Endodermal cell (in vitro differentiated cells): ENCODE measurements at regions not wholly inside any gene's neighbourhood (a gene's known extent, or its start where the extent isn't known, plus 50 kb on each side); places are given as distances from the start of the nearest gene placed in this dataset.

Source experiments
- DNase-seq: peaks from one replicate; pipeline ENCODE4 v3.0.0-alpha.2; 2017
- H3K27ac ChIP-seq: 2 replicates; pipeline ENCODE4 v1.5.1; 2013; ENCODE audit warnings: mild to moderate bottlenecking, low read depth, low read length, moderate library complexity
- H3K27me3 ChIP-seq: 2 replicates; pipeline ENCODE4 v1.6.1; 2013; ENCODE audit warnings: mild to moderate bottlenecking, low read length, moderate library complexity; ENCODE audit not compliant: insufficient read depth, control insufficient read depth, poor library complexity, severe bottlenecking
- H3K36me3 ChIP-seq: 2 replicates; pipeline ENCODE4 v1.7.0; 2013; ENCODE audit warnings: mild to moderate bottlenecking, low read length, moderate library complexity; ENCODE audit not compliant: control insufficient read depth, insufficient read depth
- H3K4me1 ChIP-seq: one replicate; pipeline ENCODE4 v1.7.0; 2013; ENCODE audit warnings: low read length; ENCODE audit not compliant: control insufficient read depth, insufficient read depth
- H3K4me3 ChIP-seq: 2 replicates; pipeline ENCODE4 v1.5.1; 2013; ENCODE audit warnings: mild to moderate bottlenecking, low read length, moderate library complexity
- H3K9ac ChIP-seq: 2 replicates; pipeline ENCODE4 v1.6.1; 2013; ENCODE audit warnings: mild to moderate bottlenecking, low read length, moderate library complexity; ENCODE audit not compliant: poor library complexity, severe bottlenecking; ENCODE audit errors: extremely low read depth
- H3K9me3 ChIP-seq: 2 replicates; pipeline ENCODE4 v1.6.1; 2013; ENCODE audit warnings: mild to moderate bottlenecking, low read length, moderate library complexity; ENCODE audit not compliant: control insufficient read depth
- H3K27ac Mint-ChIP-seq: 2 replicates; pipeline ENCODE4 v1.8.0; 2020; ENCODE audit warnings: mixed read lengths
- H3K27me3 Mint-ChIP-seq: 2 replicates; pipeline ENCODE4 v1.8.0; 2021; ENCODE audit warnings: mild to moderate bottlenecking, mixed read lengths; ENCODE audit not compliant: insufficient read depth
- H3K36me3 Mint-ChIP-seq: 2 replicates; pipeline ENCODE4 v1.8.0; 2020; ENCODE audit warnings: low read depth, mixed read lengths
- H3K4me1 Mint-ChIP-seq: 2 replicates; pipeline ENCODE4 v1.8.0; 2020; ENCODE audit warnings: mixed read lengths
- H3K4me3 Mint-ChIP-seq: 2 replicates; pipeline ENCODE4 v1.8.0; 2020; ENCODE audit warnings: mild to moderate bottlenecking, moderate library complexity, mixed read lengths
- H3K9me3 Mint-ChIP-seq: 2 replicates; pipeline ENCODE4 v1.8.0; 2020; ENCODE audit warnings: mild to moderate bottlenecking, mixed read lengths
- WGBS, 2 experiments: methylation state at CpG; one replicate each; pipeline versions ENCODE4 v1.1.5 to v1.1.7; 2013; ENCODE audit warnings: missing lambda C conversion rate in 2 of 2, mixed read lengths in 1 of 2; ENCODE audit not compliant: insufficient coverage in 1 of 2, insufficient read length in 1 of 2; 5-methylcytosine and 5-hydroxymethylcytosine counted together
- TF ChIP-seq, protein P1 (sequence below): fragments of 200-600 bp; sonication (generic); conservative IDR thresholded peaks from 2 replicates; pipeline ENCODE4 v1.5.0; 2021; ENCODE audit warnings: antibody characterized with exemption, mild to moderate bottlenecking

DNA sequence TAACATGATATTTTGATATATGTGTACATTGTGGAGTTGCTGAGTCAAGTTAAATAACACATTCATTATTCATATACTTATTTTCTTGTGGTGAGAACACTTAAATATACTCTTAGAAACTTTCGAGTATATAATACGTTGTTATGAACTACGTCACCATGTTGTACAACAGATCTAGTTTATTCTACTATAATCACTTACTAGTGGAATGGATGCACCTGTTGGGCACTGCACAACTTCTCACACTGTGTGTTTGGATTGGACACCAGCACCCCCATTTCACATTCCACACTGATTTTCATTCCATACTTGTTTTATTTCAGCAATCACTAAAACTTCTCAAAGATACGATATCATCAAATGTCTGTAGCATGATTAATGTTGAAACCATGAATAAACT is 407.3 kb downstream of the RPS24 start:
- Histone ChIP-seq H3K27ac (no peak overlapping the region), H3K27me3 (no peaks in the 10 kb centered on the region), H3K9me3 (no peaks in the 10 kb centered on the region), H3K4me1 (peaks cover 20% of the 10 kb centered on the region), H3K9ac (no peak overlapping the region), H3K36me3 (no peaks in the 10 kb centered on the region), H3K4me3 (no peak overlapping the region)
- DNase-seq: no peak
- WGBS, 2 experiments: 96% methylated on average over 4 of the region's 4 CpGs
- H3K27me3 Mint-ChIP-seq: peaks cover 2% of the 10 kb centered on the region
- no peaks in the 10 kb centered on the region for H3K36me3 Mint-ChIP-seq
- H3K9me3 Mint-ChIP-seq: no peaks in the 10 kb centered on the region
- peaks cover 41% of the 10 kb centered on the region for H3K4me1 Mint-ChIP-seq
- TF ChIP-seq, protein P1, sequence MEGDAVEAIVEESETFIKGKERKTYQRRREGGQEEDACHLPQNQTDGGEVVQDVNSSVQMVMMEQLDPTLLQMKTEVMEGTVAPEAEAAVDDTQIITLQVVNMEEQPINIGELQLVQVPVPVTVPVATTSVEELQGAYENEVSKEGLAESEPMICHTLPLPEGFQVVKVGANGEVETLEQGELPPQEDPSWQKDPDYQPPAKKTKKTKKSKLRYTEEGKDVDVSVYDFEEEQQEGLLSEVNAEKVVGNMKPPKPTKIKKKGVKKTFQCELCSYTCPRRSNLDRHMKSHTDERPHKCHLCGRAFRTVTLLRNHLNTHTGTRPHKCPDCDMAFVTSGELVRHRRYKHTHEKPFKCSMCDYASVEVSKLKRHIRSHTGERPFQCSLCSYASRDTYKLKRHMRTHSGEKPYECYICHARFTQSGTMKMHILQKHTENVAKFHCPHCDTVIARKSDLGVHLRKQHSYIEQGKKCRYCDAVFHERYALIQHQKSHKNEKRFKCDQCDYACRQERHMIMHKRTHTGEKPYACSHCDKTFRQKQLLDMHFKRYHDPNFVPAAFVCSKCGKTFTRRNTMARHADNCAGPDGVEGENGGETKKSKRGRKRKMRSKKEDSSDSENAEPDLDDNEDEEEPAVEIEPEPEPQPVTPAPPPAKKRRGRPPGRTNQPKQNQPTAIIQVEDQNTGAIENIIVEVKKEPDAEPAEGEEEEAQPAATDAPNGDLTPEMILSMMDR: no peak
- H3K4me3 Mint-ChIP-seq: no peak overlapping the region
- H3K27ac Mint-ChIP-seq: no peak overlapping the region

DNA sequence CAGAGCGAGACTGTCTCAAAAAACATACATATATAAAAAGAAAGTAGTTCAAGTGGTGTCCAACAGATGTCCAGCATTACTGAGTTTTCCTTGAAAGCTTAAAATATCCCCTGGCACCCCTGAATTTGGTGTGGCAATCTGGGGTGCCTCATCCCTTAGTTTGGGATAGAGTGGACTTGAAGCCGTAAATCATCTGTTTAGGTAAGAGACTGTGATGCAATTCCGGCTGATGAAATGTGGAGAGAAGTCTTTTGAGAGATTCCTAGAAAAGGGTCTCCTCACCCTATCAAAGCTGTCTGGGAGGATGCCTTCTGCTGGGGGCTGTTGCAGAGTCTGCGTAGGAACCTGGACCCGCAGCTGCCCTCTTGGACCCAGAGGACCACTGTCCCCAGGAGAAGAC is 408.0 kb downstream of the RPS24 start:
- H3K9me3 ChIP-seq: no peaks in the 10 kb centered on the region
- TF ChIP-seq, protein P1: no peak
- DNase-seq: no peak
- no peak overlapping the region for H3K9ac ChIP-seq
- 91 to 100% methylated on average over 4 to 5 of the region's 5 CpGs for WGBS, 2 experiments
- H3K4me3 Mint-ChIP-seq: no peak overlapping the region
- no peaks in the 10 kb centered on the region for H3K27me3 ChIP-seq
- peaks cover 34% of the 10 kb centered on the region for H3K4me1 Mint-ChIP-seq
- H3K27ac Mint-ChIP-seq: no peak overlapping the region
- no peaks in the 10 kb centered on the region for H3K36me3 Mint-ChIP-seq
- no peaks in the 10 kb centered on the region for H3K36me3 ChIP-seq
- H3K4me3 ChIP-seq: no peak overlapping the region
- no peaks in the 10 kb centered on the region for H3K9me3 Mint-ChIP-seq
- H3K27ac ChIP-seq: no peak overlapping the region
- H3K4me1 ChIP-seq: peaks cover 14% of the 10 kb centered on the region
- H3K27me3 Mint-ChIP-seq: peaks cover 2% of the 10 kb centered on the region

DNA sequence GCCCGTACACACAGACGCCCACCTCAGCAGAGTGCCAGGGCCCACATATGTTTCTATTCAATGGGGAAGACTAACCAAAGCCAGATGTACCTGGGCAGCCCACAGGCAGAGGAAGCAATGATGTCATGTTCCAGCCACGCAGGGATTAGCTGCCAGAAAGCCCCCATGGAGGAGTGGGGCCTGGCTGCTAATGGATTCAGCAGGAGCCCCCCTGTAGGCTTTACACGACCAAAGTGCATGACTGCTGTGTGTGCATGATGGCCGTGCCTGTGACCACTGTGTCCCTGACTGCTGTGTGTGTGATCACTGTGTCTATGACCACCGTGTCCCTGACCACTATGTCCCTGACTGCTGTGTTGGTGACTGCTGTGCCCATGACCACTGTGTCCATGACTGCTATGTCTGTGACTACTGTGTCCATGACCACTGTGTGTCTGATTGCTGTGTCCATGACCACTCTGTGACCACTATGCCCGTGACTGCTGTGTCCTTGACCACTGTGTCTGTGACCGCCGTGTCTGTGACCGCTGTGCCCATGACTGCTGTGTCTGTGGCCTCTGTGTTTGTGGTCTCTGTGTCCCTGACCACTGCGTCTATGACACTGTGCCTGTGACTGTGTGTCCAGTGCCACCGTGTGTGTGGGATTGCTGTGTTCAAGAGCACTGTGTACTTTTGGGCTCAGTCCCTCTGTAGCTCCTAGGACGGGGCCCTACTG is 409.3 kb downstream of the RPS24 start:
- H3K27me3 Mint-ChIP-seq: peaks cover 8% of the 10 kb centered on the region
- TF ChIP-seq, protein P1: no peak
- H3K4me1 Mint-ChIP-seq: peaks cover 21% of the 10 kb centered on the region
- Histone ChIP-seq H3K9ac (no peak overlapping the region), H3K36me3 (no peaks in the 10 kb centered on the region), H3K4me1 (peaks cover 10% of the 10 kb centered on the region), H3K9me3 (no peaks in the 10 kb centered on the region), H3K27me3 (no peaks in the 10 kb centered on the region), H3K4me3 (no peak overlapping the region), H3K27ac (no peak overlapping the region)
- H3K27ac Mint-ChIP-seq: no peak overlapping the region
- H3K36me3 Mint-ChIP-seq: no peaks in the 10 kb centered on the region
- H3K9me3 Mint-ChIP-seq: no peaks in the 10 kb centered on the region
- 89 to 90% methylated on average over 8 to 13 of the region's 13 CpGs for WGBS, 2 experiments
- H3K4me3 Mint-ChIP-seq: no peak overlapping the region
- no peak for DNase-seq
